Peyer's patch (tissue), 4 donors: ENCODE measurements at regions not wholly inside any gene's neighbourhood (a gene's known extent, or its start where the extent isn't known, plus 50 kb on each side); places are given as distances from the start of the nearest gene placed in this dataset.

ENCODE experiments used
- CTCF ChIP-seq, 6 experiments: fragments of 450-650 bp in 4 of 6; fragments of 200-600 bp in 2 of 6; sonication (generic) in 1 of 6; IDR thresholded peaks; one replicate each; pipeline ENCODE4 v1.5.1; 2017 to 2019; ENCODE audit warnings: antibody characterized with exemption in 6 of 6, mild to moderate bottlenecking in 3 of 6, moderate library complexity in 1 of 6
- POLR2A ChIP-seq, 2 donors: fragments of 450-650 bp; IDR thresholded peaks; one replicate each; pipeline ENCODE4 v1.5.1; 2017; ENCODE audit warnings: antibody characterized with exemption in 2 of 2, mild to moderate bottlenecking in 2 of 2, moderate library complexity in 2 of 2

DNA sequence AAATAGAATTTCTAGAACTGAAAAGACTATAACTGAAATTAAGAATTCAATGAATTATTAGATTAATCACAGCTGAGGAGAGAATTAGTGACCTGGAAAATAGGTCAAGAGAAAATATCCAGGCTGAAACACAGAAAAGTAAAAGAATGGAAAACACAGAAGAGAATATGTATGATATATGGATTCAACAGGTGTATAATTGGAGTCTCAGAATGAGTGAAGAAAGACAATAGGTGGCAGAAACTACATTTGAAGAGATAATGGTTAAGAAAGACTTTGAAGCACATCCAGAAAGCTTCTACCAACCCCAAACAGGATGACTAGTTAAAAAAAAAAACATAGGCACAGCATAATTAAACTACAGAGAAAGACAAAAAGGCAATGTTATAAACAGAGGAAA lies 196.2 kb upstream of the ASCC3 start:
- TF ChIP-seq CTCF (IDR thresholded peaks at IDR 0.05) (no peak), POLR2A (IDR thresholded peaks at IDR 0.05) (no peak)
